RCC 7860 (cell line): ENCODE measurements at regions not wholly inside any gene's neighbourhood (a gene's known extent, or its start where the extent isn't known, plus 50 kb on each side); places are given as distances from the start of the nearest gene placed in this dataset.

Experiments
- DNase-seq: peaks from one replicate; pipeline ENCODE4 v3.0.0-alpha.2; 2015; ENCODE audit warnings: low spot score
- FAIRE-seq: peaks from 2 replicates; lab custom pipeline; 2012; peaks lifted over from hg19 to GRCh38; lab: Jason Lieb, UNC

- FAIRE-seq (peak; percentile 17), DNase-seq (no peak)
These were observed 293.2 kb upstream of the MON1B start for GRCh38 chr16:76897816-76898215.

- no peak for FAIRE-seq
These were observed 291.2 kb upstream of the MON1B start for GRCh38 chr16:76899767-76900166.

GRCh38 chr16:76900285-76901263 is 290.4 kb upstream of the MON1B start:
- DNase-seq (peak; percentile 84), FAIRE-seq (peak; percentile 89)

More at GRCh38 chr16:76899767-76900166, 291.2 kb upstream of the MON1B start:
- DNase-seq = no peak

DNA sequence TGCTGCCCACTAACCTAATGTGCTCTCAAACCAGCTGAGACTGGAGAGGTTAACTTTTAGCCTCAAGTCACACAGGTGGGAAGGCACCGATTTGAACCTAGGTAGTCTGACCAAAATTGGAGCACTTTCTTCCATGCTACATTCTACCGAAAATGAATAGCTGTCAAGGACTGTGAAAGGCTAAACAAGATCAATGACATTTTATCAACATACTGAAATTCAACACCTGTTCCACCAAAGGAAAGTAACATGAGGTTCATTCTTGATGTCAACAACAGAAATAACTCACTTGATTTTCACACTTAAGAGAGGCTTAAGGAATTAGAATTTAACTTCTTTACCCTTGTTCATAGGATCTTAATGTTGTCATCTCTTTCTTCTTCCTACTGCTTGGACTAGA is 284.4 kb upstream of the MON1B start:
- FAIRE-seq = no peak

GRCh38 chr16:76910931-76911330 is 280.1 kb upstream of the MON1B start:
- FAIRE-seq = peak; percentile 88
- peak; percentile 79 for DNase-seq

More for the DNA sequence above, 284.4 kb upstream of the MON1B start:
- no peak for DNase-seq

DNA sequence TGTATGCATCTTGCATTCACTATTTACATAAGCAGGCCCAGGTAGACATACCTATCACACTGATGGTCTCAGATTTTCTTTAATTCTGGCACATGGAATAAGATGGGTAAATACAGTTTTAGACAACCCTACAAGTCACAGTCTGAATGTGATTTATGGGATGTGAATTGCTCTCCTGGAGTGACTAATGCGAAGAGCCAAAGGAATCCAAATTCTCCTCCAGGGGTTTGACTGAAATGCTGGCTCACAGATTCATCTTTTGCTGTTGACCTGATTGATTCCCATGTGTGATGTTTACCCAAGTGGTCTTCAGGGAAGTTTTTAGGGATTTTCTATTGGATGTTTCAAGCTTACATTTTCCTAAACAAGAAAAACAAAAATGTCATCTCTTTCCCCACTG is 277.9 kb upstream of the MON1B start:
- FAIRE-seq (no peak), DNase-seq (no peak)

- FAIRE-seq (no peak), DNase-seq (no peak)
These were observed 264.9 kb upstream of the MON1B start for GRCh38 chr16:76926042-76926441.

DNA sequence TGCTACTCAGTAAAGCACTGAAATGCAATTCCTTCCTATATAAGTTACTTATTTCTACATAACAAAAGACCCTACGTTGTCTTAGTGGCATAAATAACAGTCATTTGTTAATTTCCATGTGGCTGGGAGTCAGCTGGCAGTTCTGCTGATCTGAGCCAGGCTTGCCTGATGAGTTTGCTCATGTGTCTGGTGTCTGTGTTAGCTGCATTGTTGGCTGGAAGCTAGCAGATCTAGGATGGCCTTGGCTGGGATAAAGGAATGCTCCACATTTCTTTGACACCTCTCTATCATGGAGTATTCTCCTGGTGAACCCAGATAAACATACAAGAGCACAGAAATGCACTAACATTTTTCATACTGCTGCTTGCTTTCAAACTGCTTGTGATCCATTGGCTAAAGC is 264.4 kb upstream of the MON1B start:
- FAIRE-seq (no peak), DNase-seq (no peak)

GRCh38 chr16:76931186-76931585 is 259.8 kb upstream of the MON1B start:
- DNase-seq (no peak), FAIRE-seq (no peak)

DNA sequence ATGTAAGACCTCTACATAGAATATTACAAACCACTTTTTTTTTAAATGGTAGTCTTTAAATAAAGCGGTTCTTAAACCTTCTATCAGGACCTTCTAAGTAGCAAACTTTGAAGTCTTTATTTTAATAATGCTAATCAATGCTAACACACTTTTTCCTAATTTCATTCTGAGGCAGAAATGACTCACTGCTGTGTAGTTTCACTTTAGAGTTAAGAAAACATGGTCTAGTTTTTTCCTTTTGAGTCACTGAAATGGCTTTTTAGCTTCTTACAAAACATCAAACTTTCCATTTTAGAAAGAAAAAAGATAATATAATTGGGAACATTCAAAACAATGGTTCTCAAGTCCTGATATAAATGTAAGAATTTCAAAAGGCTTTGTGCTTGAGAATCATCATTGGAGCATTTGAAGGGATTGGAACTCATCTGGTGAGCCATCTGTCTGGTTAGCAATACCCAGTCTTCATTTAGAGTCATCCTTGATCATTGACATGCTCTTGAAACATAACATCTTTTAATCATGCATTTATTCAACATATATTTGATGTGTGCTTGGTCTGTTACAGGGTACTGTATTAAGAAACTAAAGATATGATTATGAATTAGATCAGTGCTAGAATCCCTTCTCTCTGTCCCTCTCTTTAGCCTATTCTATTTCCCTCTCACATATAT is 258.3 kb upstream of the MON1B start:
- DNase-seq = no peak
- FAIRE-seq = peak; percentile 38

DNA sequence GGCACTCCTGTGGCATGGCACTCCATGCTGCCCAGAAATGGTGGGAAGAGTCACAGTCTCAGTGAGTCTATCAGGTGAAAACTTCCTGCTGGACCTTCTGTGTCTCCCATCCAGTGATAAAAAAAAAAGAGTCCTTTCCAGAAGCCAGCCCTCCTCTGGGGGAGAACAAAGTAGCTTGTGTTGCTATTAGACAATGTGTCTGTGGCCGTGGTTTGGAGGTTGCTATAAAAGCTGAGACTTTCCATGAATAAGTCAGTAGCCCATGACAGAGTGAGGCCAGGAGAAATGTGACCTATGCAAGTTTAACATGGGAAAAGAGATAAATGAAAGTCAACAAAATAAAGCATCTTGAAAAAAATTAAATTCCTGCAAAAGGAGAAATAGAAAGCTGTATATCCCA is 250.7 kb upstream of the MON1B start:
- no peak for FAIRE-seq
- no peak for DNase-seq

DNA sequence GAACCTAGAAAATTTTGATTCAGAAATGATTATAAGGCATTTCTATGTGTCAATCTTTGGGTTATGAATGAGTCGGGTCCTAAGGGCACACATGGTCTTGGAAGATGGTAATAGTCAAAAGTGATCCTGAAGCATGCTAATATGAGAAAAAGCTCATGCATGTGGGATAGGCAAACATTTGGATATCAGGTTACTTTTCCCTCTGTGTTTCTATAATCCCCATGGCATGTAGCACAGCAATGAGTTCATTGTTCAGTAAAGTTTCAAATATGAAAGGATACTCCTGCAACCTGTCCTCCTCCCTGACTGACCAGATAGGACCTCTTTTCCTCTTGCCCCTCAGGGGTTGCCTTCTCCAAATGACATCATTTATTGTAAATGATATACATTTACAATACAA is 249.9 kb upstream of the MON1B start:
- no peak for DNase-seq
- FAIRE-seq = no peak

DNA sequence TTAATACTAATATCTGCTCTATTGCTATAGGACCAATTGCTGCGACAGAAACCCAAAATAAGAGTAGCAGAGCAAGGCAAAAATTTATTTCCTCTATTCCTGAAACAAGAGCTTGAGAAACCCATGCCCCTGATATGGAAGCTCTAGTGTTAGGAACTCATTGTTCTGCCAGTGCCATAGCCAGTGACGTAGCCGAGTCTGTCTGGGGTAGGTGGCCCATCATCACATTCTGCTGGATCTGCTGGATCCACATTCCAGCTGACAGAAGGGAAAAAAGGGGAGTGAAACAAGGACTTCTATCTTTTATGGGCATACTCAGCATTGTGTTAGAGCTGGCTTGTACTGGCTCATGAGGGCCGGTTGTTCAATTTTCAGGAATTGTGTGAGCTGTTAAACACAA is 248.9 kb upstream of the MON1B start:
- FAIRE-seq (no peak), DNase-seq (no peak)

DNA sequence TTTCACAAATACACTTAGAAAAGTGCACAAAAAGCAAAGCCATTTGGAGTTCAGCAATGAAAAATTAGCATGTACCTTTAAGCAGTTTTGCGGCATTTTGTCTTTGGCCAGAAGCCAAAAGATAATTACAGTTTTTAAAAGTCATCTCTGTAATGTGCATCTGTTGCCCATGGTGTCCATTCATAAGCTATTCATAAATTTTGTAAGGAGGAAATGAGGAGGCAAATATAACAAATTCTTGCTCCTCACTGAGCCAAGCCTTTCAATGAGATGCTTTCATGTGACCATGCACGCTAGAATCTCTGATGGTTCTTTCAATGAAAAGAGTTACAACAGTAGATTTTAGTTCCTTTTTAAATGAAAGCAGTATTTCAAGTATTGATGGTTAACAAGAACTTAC is 247.1 kb upstream of the MON1B start:
- FAIRE-seq = no peak
- no peak for DNase-seq

DNA sequence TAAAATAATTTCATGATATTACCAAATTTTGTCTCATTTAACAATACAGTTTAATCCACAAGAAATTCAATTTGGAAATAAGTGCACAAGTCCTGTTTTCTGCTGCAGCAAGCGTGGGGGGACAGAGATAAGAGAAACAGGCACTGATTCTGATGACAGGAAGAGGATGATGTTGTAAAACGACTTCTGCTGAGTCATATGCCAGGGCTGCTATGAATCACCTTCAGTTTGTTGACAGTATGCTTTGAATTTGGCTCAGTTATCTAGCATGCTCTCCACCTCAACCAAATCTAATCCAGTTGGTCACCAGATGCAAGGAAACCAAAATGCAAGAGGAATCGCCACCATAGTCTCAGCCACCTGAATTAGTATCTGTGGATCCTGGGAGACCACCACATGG is 244.1 kb upstream of the MON1B start:
- FAIRE-seq = peak; percentile 85
- peak; percentile 80 for DNase-seq

- FAIRE-seq (no peak), DNase-seq (no peak)
These were observed 243.2 kb upstream of the MON1B start for GRCh38 chr16:76947749-76948148.

DNA sequence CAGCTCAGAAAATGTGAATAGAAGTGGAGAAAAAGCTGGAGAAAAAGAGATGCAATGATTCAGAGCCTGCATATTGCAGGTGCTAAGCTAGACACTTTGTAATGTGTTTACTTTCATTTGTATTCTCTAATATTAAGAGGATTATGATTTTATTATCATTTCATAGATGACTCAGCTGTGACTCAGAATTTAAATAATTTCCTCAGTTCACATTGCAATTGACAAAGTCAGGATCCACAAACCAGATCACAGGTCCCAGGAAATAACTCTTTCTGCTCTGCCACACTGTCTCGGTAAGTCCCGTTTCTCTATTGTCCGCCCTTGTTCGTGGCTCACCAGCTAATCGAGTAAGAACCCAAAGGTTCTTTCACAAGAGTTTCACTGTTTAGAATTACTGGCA is 235.4 kb upstream of the MON1B start:
- FAIRE-seq = no peak
- DNase-seq = no peak

DNA sequence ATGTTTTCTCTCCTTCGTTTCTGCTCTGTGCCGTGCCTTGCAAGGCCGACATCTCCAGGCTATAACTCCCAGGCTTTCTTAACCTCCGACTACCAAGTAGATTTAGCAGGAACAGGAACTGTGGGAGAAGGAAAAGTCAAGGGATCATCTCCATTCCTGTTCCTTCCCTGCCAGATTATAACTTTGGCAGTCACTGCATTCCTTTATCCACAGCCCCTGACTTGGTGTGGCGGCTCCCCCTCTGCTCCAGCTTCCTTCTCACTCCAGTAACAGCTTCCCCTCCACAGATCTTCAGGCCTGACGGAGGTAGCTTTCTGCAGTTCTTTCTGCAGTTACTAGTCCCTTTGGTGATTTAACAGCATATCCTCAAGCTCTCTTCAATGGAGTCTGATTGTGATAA is 234.6 kb upstream of the MON1B start:
- no peak for DNase-seq
- FAIRE-seq = no peak

GRCh38 chr16:76956841-76957240 is 234.1 kb upstream of the MON1B start:
- FAIRE-seq (no peak), DNase-seq (no peak)

- DNase-seq (no peak), FAIRE-seq (no peak)
These were observed 231.8 kb upstream of the MON1B start for GRCh38 chr16:76959166-76959565.

- DNase-seq (no peak), FAIRE-seq (no peak)
These were observed 227.2 kb upstream of the MON1B start for GRCh38 chr16:76963614-76964315.
